ENCODE measurements at regions not wholly inside any gene's neighbourhood (a gene's known extent, or its start where the extent isn't known, plus 50 kb on each side); places are given as distances from the start of the nearest gene placed in this dataset.

DNA sequence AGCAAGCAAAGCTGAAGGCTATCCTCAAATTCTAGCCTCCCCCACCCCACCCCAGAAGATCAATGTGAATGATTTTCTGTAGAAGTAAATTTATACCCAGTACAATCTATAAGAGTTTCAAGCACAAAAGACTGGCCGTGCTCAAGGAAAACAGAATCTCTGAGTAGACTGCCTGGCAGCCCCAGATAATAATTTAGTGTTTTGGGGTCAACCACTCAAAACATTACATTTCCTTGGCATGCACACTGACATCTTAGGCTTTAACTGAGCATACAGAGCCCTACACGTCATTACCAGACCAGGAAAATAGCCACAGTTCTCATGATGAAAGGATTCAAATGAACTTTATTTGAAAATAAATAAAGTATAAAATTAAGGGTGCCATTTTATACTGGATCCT is 376.5 kb downstream of the TBL1XR1 start:
- TF ChIP-seq FOXP1 (CRISPR knock-in tag; IDR thresholded peaks at IDR 0.05; ENCODE audit: borderline replicate concordance) (no peak), JUN (CRISPR knock-in tag; IDR thresholded peaks at IDR 0.05) (no peak), NR2C2 (CRISPR knock-in tag; IDR thresholded peaks at IDR 0.05) (no peak), NFYB (CRISPR knock-in tag; conservative IDR thresholded peaks at IDR 0.05; ENCODE audit: low read depth) (no peak), ELF4 (CRISPR knock-in tag; IDR thresholded peaks at IDR 0.05; ENCODE audit: low read depth) (no peak), TP53 (CRISPR knock-in tag; IDR thresholded peaks at IDR 0.05) (no peak), SMAD3 (CRISPR knock-in tag; IDR thresholded peaks at IDR 0.05; ENCODE audit: borderline replicate concordance) (no peak)
- TF ChIP-seq, protein P1, sequence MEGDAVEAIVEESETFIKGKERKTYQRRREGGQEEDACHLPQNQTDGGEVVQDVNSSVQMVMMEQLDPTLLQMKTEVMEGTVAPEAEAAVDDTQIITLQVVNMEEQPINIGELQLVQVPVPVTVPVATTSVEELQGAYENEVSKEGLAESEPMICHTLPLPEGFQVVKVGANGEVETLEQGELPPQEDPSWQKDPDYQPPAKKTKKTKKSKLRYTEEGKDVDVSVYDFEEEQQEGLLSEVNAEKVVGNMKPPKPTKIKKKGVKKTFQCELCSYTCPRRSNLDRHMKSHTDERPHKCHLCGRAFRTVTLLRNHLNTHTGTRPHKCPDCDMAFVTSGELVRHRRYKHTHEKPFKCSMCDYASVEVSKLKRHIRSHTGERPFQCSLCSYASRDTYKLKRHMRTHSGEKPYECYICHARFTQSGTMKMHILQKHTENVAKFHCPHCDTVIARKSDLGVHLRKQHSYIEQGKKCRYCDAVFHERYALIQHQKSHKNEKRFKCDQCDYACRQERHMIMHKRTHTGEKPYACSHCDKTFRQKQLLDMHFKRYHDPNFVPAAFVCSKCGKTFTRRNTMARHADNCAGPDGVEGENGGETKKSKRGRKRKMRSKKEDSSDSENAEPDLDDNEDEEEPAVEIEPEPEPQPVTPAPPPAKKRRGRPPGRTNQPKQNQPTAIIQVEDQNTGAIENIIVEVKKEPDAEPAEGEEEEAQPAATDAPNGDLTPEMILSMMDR (IDR thresholded peaks at IDR 0.05) = no peak
- TF ChIP-seq, protein P2, sequence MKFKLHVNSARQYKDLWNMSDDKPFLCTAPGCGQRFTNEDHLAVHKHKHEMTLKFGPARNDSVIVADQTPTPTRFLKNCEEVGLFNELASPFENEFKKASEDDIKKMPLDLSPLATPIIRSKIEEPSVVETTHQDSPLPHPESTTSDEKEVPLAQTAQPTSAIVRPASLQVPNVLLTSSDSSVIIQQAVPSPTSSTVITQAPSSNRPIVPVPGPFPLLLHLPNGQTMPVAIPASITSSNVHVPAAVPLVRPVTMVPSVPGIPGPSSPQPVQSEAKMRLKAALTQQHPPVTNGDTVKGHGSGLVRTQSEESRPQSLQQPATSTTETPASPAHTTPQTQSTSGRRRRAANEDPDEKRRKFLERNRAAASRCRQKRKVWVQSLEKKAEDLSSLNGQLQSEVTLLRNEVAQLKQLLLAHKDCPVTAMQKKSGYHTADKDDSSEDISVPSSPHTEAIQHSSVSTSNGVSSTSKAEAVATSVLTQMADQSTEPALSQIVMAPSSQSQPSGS (CRISPR knock-in tag; IDR thresholded peaks at IDR 0.05; ENCODE audit: borderline replicate concordance, low read depth) = no peak
- TF ChIP-seq, protein P3, sequence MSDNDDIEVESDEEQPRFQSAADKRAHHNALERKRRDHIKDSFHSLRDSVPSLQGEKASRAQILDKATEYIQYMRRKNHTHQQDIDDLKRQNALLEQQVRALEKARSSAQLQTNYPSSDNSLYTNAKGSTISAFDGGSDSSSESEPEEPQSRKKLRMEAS (CRISPR knock-in tag; IDR thresholded peaks at IDR 0.05) = no peak
- TF ChIP-seq, protein P4, sequence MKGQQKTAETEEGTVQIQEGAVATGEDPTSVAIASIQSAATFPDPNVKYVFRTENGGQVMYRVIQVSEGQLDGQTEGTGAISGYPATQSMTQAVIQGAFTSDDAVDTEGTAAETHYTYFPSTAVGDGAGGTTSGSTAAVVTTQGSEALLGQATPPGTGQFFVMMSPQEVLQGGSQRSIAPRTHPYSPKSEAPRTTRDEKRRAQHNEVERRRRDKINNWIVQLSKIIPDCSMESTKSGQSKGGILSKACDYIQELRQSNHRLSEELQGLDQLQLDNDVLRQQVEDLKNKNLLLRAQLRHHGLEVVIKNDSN (CRISPR knock-in tag; IDR thresholded peaks at IDR 0.05) = no peak
- TF ChIP-seq, protein P5, sequence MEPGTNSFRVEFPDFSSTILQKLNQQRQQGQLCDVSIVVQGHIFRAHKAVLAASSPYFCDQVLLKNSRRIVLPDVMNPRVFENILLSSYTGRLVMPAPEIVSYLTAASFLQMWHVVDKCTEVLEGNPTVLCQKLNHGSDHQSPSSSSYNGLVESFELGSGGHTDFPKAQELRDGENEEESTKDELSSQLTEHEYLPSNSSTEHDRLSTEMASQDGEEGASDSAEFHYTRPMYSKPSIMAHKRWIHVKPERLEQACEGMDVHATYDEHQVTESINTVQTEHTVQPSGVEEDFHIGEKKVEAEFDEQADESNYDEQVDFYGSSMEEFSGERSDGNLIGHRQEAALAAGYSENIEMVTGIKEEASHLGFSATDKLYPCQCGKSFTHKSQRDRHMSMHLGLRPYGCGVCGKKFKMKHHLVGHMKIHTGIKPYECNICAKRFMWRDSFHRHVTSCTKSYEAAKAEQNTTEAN (CRISPR knock-in tag; IDR thresholded peaks at IDR 0.05) = no peak
- TF ChIP-seq, protein P6, sequence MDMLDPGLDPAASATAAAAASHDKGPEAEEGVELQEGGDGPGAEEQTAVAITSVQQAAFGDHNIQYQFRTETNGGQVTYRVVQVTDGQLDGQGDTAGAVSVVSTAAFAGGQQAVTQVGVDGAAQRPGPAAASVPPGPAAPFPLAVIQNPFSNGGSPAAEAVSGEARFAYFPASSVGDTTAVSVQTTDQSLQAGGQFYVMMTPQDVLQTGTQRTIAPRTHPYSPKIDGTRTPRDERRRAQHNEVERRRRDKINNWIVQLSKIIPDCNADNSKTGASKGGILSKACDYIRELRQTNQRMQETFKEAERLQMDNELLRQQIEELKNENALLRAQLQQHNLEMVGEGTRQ (CRISPR knock-in tag; IDR thresholded peaks at IDR 0.05) = no peak

All from WTC11 (cell line).